HG02642 (cell line): ENCODE measurements at regions not wholly inside any gene's neighbourhood (a gene's known extent, or its start where the extent isn't known, plus 50 kb on each side); places are given as distances from the start of the nearest gene placed in this dataset.
"Not testable (repeated sequence)": the region's sequence is repeated elsewhere in the genome, so short reads cannot be mapped to it uniquely, and the experiment has no call there.

ENCODE experiments used
- ATAC-seq: cut with Tn5 transposase; IDR thresholded peaks from one replicate; pipeline ENCODE4 v1.9.1; 2021; ENCODE audit warnings: mild to moderate bottlenecking; ENCODE audit not compliant: unreplicated experiment, poor library complexity

GRCh38 chr4:25474690-25475089, 97.6 kb downstream of the ANAPC4 start:
- ATAC-seq, result no peak

GRCh38 chr4:25477221-25477620, 100.2 kb downstream of the ANAPC4 start:
- no peak for ATAC-seq

- ATAC-seq, result no peak
Observed at GRCh38 chr4:25481648-25482047, 104.6 kb downstream of the ANAPC4 start.

- ATAC-seq, result no peak
Observed at GRCh38 chr4:25484243-25484721, 107.2 kb downstream of the ANAPC4 start.

- no peak for ATAC-seq
Observed at GRCh38 chr4:25485104-25485503, 108.0 kb downstream of the ANAPC4 start.

GRCh38 chr4:25486171-25486570, 109.1 kb downstream of the ANAPC4 start:
- no peak for ATAC-seq

- ATAC-seq, result no peak
Observed at GRCh38 chr4:25487155-25487554, 110.1 kb downstream of the ANAPC4 start.

- ATAC-seq, result no peak
Observed at GRCh38 chr4:25489253-25489797, 112.3 kb downstream of the ANAPC4 start.

- no peak for ATAC-seq
Observed at GRCh38 chr4:25493466-25493865, 116.4 kb downstream of the ANAPC4 start.

- no peak for ATAC-seq
Observed at GRCh38 chr4:25494166-25494565, 117.1 kb downstream of the ANAPC4 start.

GRCh38 chr4:25500626-25501316, 123.7 kb downstream of the ANAPC4 start:
- no peak for ATAC-seq

- no peak for ATAC-seq
Observed at GRCh38 chr4:25502115-25502514, 125.1 kb downstream of the ANAPC4 start.

- no peak for ATAC-seq
Observed at GRCh38 chr4:25503779-25504178, 126.7 kb downstream of the ANAPC4 start.

- no peak for ATAC-seq
Observed at GRCh38 chr4:25504932-25505636, 128.0 kb downstream of the ANAPC4 start.

GRCh38 chr4:25505637-25505991, 128.6 kb downstream of the ANAPC4 start:
- no peak for ATAC-seq

- ATAC-seq, result no peak
Observed at GRCh38 chr4:25506032-25506571, 129.0 kb downstream of the ANAPC4 start.

- ATAC-seq, result no peak
Observed at GRCh38 chr4:25509646-25510045, 132.6 kb downstream of the ANAPC4 start.

- not testable (repeated sequence) for ATAC-seq
Observed at GRCh38 chr4:25511823-25512222, 134.8 kb downstream of the ANAPC4 start.

GRCh38 chr4:25513814-25514213, 136.8 kb downstream of the ANAPC4 start:
- ATAC-seq, result no peak

GRCh38 chr4:25523405-25523804, 132.2 kb upstream of the SLC34A2 start:
- no peak for ATAC-seq

- ATAC-seq, result no peak
Observed at GRCh38 chr4:25524663-25525062, 131.0 kb upstream of the SLC34A2 start.
